Activated naive CD8-positive, alpha-beta T cell treated with anti-CD3 and anti-CD28 coated beads, Interleukin-2, amount 10 ng/mL, durations not matched to agents 7 days and 5 days (primary cell): ENCODE measurements at regions not wholly inside any gene's neighbourhood (a gene's known extent, or its start where the extent isn't known, plus 50 kb on each side); places are given as distances from the start of the nearest gene placed in this dataset.

ENCODE experiments used
- ATAC-seq: fragments of 150-1000 bp; cut with Tn5 transposase; one replicate; pipeline ENCODE4 v1.10.0; 2021; ENCODE audit warnings: low read depth, moderate library complexity
- POLR2A ChIA-PET: fragments of 350-600 bp; sonication (Branson Sonifier 250); formaldehyde crosslinking; loops from one replicate; lab custom pipeline; 2021; ENCODE audit warnings: antibody characterized with exemption; lab: Charles Lee
- DNase-seq: peaks from one replicate; pipeline ENCODE4 v3.0.0; 2021
- H3K27ac Mint-ChIP-seq: one replicate; pipeline ENCODE4 v1.8.0; 2022; ENCODE audit warnings: mild to moderate bottlenecking, mixed read lengths
- H3K27me3 Mint-ChIP-seq: one replicate; pipeline ENCODE4 v1.8.0; 2022; ENCODE audit warnings: mild to moderate bottlenecking, moderate library complexity, mixed read lengths
- H3K36me3 Mint-ChIP-seq: one replicate; pipeline ENCODE4 v1.8.0; 2021; ENCODE audit warnings: mild to moderate bottlenecking, mixed read lengths
- H3K4me1 Mint-ChIP-seq: one replicate; pipeline ENCODE4 v1.8.0; 2021; ENCODE audit warnings: mixed read lengths
- H3K4me3 Mint-ChIP-seq: one replicate; pipeline ENCODE4 v1.8.0; 2022; ENCODE audit warnings: mild to moderate bottlenecking, moderate library complexity, mixed read lengths
- H3K9me3 Mint-ChIP-seq: one replicate; pipeline ENCODE4 v1.8.0; 2021; ENCODE audit warnings: mixed read lengths

- ATAC-seq, result no peak
- no peaks in the 10 kb centered on the region for H3K9me3 Mint-ChIP-seq
- H3K27me3 Mint-ChIP-seq, result peaks cover 9% of the 10 kb centered on the region
- POLR2A ChIA-PET, result no interaction called here
- no peaks in the 10 kb centered on the region for H3K4me1 Mint-ChIP-seq
- H3K4me3 Mint-ChIP-seq, result no peak overlapping the region
- no peaks in the 10 kb centered on the region for H3K36me3 Mint-ChIP-seq
- DNase-seq, result no peak
- no peak overlapping the region for H3K27ac Mint-ChIP-seq
Measured at GRCh38 chr11:8315463-8315862, 51.8 kb upstream of the LMO1 start.

- Mint-ChIP-seq H3K27me3 (peaks cover 12% of the 10 kb centered on the region), H3K9me3 (no peaks in the 10 kb centered on the region), H3K4me1 (peaks cover 1% of the 10 kb centered on the region), H3K36me3 (no peaks in the 10 kb centered on the region), H3K4me3 (no peak overlapping the region), H3K27ac (no peak overlapping the region)
- ATAC-seq (no peak), DNase-seq (no peak)
- POLR2A ChIA-PET, result no interaction called here
Measured at GRCh38 chr11:8314916-8315315, 51.2 kb upstream of the LMO1 start.

- peaks cover 13% of the 10 kb centered on the region for H3K4me1 Mint-ChIP-seq
- no peaks in the 10 kb centered on the region for H3K36me3 Mint-ChIP-seq
- H3K4me3 Mint-ChIP-seq, result no peak overlapping the region
- POLR2A ChIA-PET, result no interaction called here
- H3K27me3 Mint-ChIP-seq, result peaks cover 13% of the 10 kb centered on the region
- H3K27ac Mint-ChIP-seq, result no peak overlapping the region
- no peaks in the 10 kb centered on the region for H3K9me3 Mint-ChIP-seq
- DNase-seq (no peak), ATAC-seq (no peak)
Measured at GRCh38 chr11:8313504-8314090, 49.9 kb upstream of the LMO1 start.
